HepG2 (cell line): ENCODE measurements at regions not wholly inside any gene's neighbourhood (a gene's known extent, or its start where the extent isn't known, plus 50 kb on each side); places are given as distances from the start of the nearest gene placed in this dataset.

Experiments used
- ATAC-seq: fragments of 200-7000 bp; cut with Tn5 transposase; 3 replicates; pipeline ENCODE4 v1.9.1; 2020; ENCODE audit warnings: mild to moderate bottlenecking, moderate library complexity
- BruUV-seq: library from RNA; stranded (reverse); fragments of 400-500 nt; replicated peaks from 2 replicates; lab custom pipeline; 2021; lab: Mats Ljungman, UMichigan
- CTCF ChIA-PET: fragments of 300-600 bp; formaldehyde crosslinking; extraction: SDS; loops from one replicate; lab custom pipeline; 2021; ENCODE audit warnings: low total read pairs, inconsistent platforms, low intra/inter-chr PET ratio; lab: Yijun Ruan, JAX
- POLR2A ChIA-PET: fragments of 350-600 bp; sonication (Branson Sonifier 250); formaldehyde crosslinking; loops from one replicate; lab custom pipeline; 2020; ENCODE audit warnings: antibody characterized with exemption, inconsistent platforms; lab: Yijun Ruan, JAX
- DNase-seq: peaks from one replicate; pipeline ENCODE4 v3.0.0-alpha.2; 2015; ENCODE audit warnings: low spot score
- FAIRE-seq: peaks from 3 replicates; lab custom pipeline; 2011; peaks lifted over from hg19 to GRCh38; lab: Jason Lieb, UNC
- H2AFZ ChIP-seq: one replicate; pipeline ENCODE4 v1.6.1; 2011; ENCODE audit warnings: low read length, inconsistent platforms
- H3K27ac ChIP-seq: fragments of 300-600 bp; 3 replicates; pipeline ENCODE4 v1.8.0; 2011; ENCODE audit warnings: mixed run types, mild to moderate bottlenecking, mixed read lengths, low read length, inconsistent platforms; ENCODE audit not compliant: insufficient read depth; ENCODE audit errors: extremely low read length
- H3K27me3 ChIP-seq, 2 experiments: fragments of 200-600 bp in 1 of 2; 2 replicates in 1 of 2; 3 replicates in 1 of 2; pipeline versions ENCODE4 v1.6.0 to v1.8.0; 2011; ENCODE audit warnings: low read length in 2 of 2, mild to moderate bottlenecking in 2 of 2, moderate library complexity in 2 of 2, inconsistent platforms in 1 of 2; ENCODE audit not compliant: insufficient read depth in 2 of 2, control insufficient read depth in 1 of 2
- H3K36me3 ChIP-seq, 2 experiments: fragments of 200-600 bp in 1 of 2; replicated peaks in 1 of 2; 2 replicates in 1 of 2; 3 replicates in 1 of 2; pipeline versions ENCODE4 v1.5.1 to v1.8.0; 2011; ENCODE audit warnings: low read length in 2 of 2, inconsistent platforms in 1 of 2; ENCODE audit not compliant: insufficient read depth in 2 of 2, control insufficient read depth in 1 of 2
- H3K4me1 ChIP-seq: 2 replicates; pipeline ENCODE4 v1.5.1; 2012; ENCODE audit warnings: low read length, inconsistent platforms; ENCODE audit not compliant: insufficient read depth
- H3K4me2 ChIP-seq: 2 replicates; pipeline ENCODE4 v1.6.0; 2011; ENCODE audit warnings: low read depth, low read length, inconsistent platforms
- H3K4me3 ChIP-seq, 3 experiments: fragments of 200-600 bp in 1 of 3; sonication (generic), shearing (Covaris generic) in 1 of 3; replicated peaks in 1 of 3; 2 replicates each; pipeline ENCODE4 v1.5.1; 2011 to 2016; ENCODE audit warnings: low read length in 3 of 3, inconsistent platforms in 2 of 3, low read depth in 2 of 3, mild to moderate bottlenecking in 2 of 3, control low read depth in 1 of 3, mixed read lengths in 1 of 3; ENCODE audit not compliant: insufficient read depth in 1 of 3
- H3K79me2 ChIP-seq: one replicate; pipeline ENCODE4 v1.6.1; 2011; ENCODE audit warnings: low read length, inconsistent platforms; ENCODE audit not compliant: insufficient read depth
- H3K9ac ChIP-seq: 2 replicates; pipeline ENCODE4 v1.6.0; 2011; ENCODE audit warnings: mild to moderate bottlenecking, low read depth, low read length, inconsistent platforms; ENCODE audit not compliant: insufficient read depth
- H3K9me3 ChIP-seq: 2 replicates; pipeline ENCODE4 v1.5.1; 2012; ENCODE audit warnings: mild to moderate bottlenecking, low read length
- H4K20me1 ChIP-seq: 2 replicates; pipeline ENCODE4 v1.6.0; 2011; ENCODE audit warnings: inconsistent platforms, mild to moderate bottlenecking, low read length, moderate library complexity; ENCODE audit not compliant: insufficient read depth
- ARID4A ChIP-seq: sonication (generic); formaldehyde crosslinking; IDR thresholded peaks from 2 replicates; pipeline ENCODE4 v1.5.0; 2020; ENCODE audit warnings: mild to moderate bottlenecking, missing genetic modification reagents, borderline replicate concordance
- MED8 ChIP-seq: sonication (generic); formaldehyde crosslinking; IDR thresholded peaks from 2 replicates; pipeline ENCODE4 v1.8.1; 2023; ENCODE audit warnings: mild to moderate bottlenecking, missing genetic modification reagents; ENCODE audit not compliant: insufficient replicate concordance
- MLXIP ChIP-seq: sonication (generic); formaldehyde crosslinking; IDR thresholded peaks from 2 replicates; pipeline ENCODE4 v1.9.0; 2021; ENCODE audit warnings: missing genetic modification reagents, borderline replicate concordance
- PRMT3 ChIP-seq: sonication (generic); formaldehyde crosslinking; IDR thresholded peaks from 2 replicates; pipeline ENCODE4 v1.8.1; 2022; ENCODE audit warnings: low read depth, mild to moderate bottlenecking, moderate library complexity, missing genetic modification reagents, borderline replicate concordance
- SNAPC2 ChIP-seq: sonication (generic); formaldehyde crosslinking; IDR thresholded peaks from 2 replicates; pipeline ENCODE4 v1.8.1; 2022; ENCODE audit warnings: mild to moderate bottlenecking, missing genetic modification reagents
- ZBTB33 ChIP-seq: sonication (generic); formaldehyde crosslinking; IDR thresholded peaks from 2 replicates; pipeline ENCODE4 v1.4.0; 2020; ENCODE audit warnings: missing genetic modification reagents
- ZBTB34 ChIP-seq: sonication (generic); formaldehyde crosslinking; IDR thresholded peaks from 2 replicates; pipeline ENCODE4 v1.8.0; 2022; ENCODE audit warnings: mild to moderate bottlenecking, missing genetic modification reagents
- ZFAT ChIP-seq: sonication (generic); formaldehyde crosslinking; conservative IDR thresholded peaks from 2 replicates; pipeline ENCODE4 v1.8.1; 2023; ENCODE audit warnings: missing genetic modification reagents, inconsistent platforms
- ZFP37 ChIP-seq: sonication (generic); formaldehyde crosslinking; IDR thresholded peaks from 2 replicates; pipeline ENCODE4 v1.4.0; 2020; ENCODE audit warnings: missing genetic modification reagents, borderline replicate concordance
- ZHX1 ChIP-seq: sonication (generic); formaldehyde crosslinking; IDR thresholded peaks from 2 replicates; pipeline ENCODE4 v1.8.1; 2022; ENCODE audit warnings: low read depth, mild to moderate bottlenecking, missing genetic modification reagents
- WGBS: methylation state at CpG from one replicate; pipeline ENCODE4 v1.1.6; 2017; ENCODE audit warnings: low lambda C conversion rate; 5-methylcytosine and 5-hydroxymethylcytosine counted together
- in situ Hi-C: cut with HindIII; loops from 2 replicates; pipeline ENCODE4 v1.10.0; 2017; ENCODE audit warnings: low pct_unique_long_range_greater_than_20kb; ENCODE audit not compliant: extremely low pct_ligation_motif_present
- intact Hi-C: fragments of 100-400 bp; cut with micrococcal nuclease; formaldehyde crosslinking; loops from one replicate; pipeline ENCODE4 v1.10.0; 2022; ENCODE audit not compliant: unreplicated experiment

GRCh38 chr3:94978084-94978483, 915.2 kb downstream of the NSUN3 start:
- WGBS: 0% methylated on average over 1 of the region's 1 CpG
- in situ Hi-C loops: no loop called here
- TF ChIP-seq MLXIP (CRISPR knock-in tag) (no peak), ARID4A (no peak), ZBTB33 (no peak), SNAPC2 (CRISPR knock-in tag) (no peak), ZBTB34 (CRISPR knock-in tag) (no peak), MED8 (CRISPR knock-in tag) (no peak), ZFP37 (CRISPR knock-in tag) (no peak), ZHX1 (CRISPR knock-in tag) (no peak), ZFAT (no peak), PRMT3 (CRISPR knock-in tag) (no peak)

More at GRCh38 chr3:94978084-94978483, 915.2 kb downstream of the NSUN3 start:
- intact Hi-C loops: no loop called here
- Histone ChIP-seq H2AFZ (no peak overlapping the region), H3K27ac (no peak overlapping the region), H4K20me1 (no peaks in the 10 kb centered on the region), H3K9me3 (no peaks in the 10 kb centered on the region), H3K4me3 (no peak overlapping the region), H3K9ac (no peak overlapping the region), H3K4me1 (no peaks in the 10 kb centered on the region), H3K4me2 (no peak overlapping the region), H3K27me3 (no peaks in the 10 kb centered on the region), H3K79me2 (no peaks in the 10 kb centered on the region), H3K36me3 (no peaks in the 10 kb centered on the region)
- ChIA-PET CTCF (no interaction called here), POLR2A (no interaction called here)
- ATAC-seq: no peak
- FAIRE-seq: no peak
- no peak for DNase-seq
- BruUV-seq: no TSS peak
